HepG2 (cell line): ENCODE measurements at regions not wholly inside any gene's neighbourhood (a gene's known extent, or its start where the extent isn't known, plus 50 kb on each side); places are given as distances from the start of the nearest gene placed in this dataset.

Experiments used
- ATAC-seq: fragments of 200-7000 bp; cut with Tn5 transposase; 3 replicates; pipeline ENCODE4 v1.9.1; 2020; ENCODE audit warnings: mild to moderate bottlenecking, moderate library complexity
- BruUV-seq: library from RNA; stranded (reverse); fragments of 400-500 nt; replicated peaks from 2 replicates; lab custom pipeline; 2021; lab: Mats Ljungman, UMichigan
- CTCF ChIA-PET: fragments of 300-600 bp; formaldehyde crosslinking; extraction: SDS; loops from one replicate; lab custom pipeline; 2021; ENCODE audit warnings: low total read pairs, inconsistent platforms, low intra/inter-chr PET ratio; lab: Yijun Ruan, JAX
- POLR2A ChIA-PET: fragments of 350-600 bp; sonication (Branson Sonifier 250); formaldehyde crosslinking; loops from one replicate; lab custom pipeline; 2020; ENCODE audit warnings: antibody characterized with exemption, inconsistent platforms; lab: Yijun Ruan, JAX
- DNase-seq: peaks from one replicate; pipeline ENCODE4 v3.0.0-alpha.2; 2015; ENCODE audit warnings: low spot score
- FAIRE-seq: peaks from 3 replicates; lab custom pipeline; 2011; peaks lifted over from hg19 to GRCh38; lab: Jason Lieb, UNC
- H2AFZ ChIP-seq: one replicate; pipeline ENCODE4 v1.6.1; 2011; ENCODE audit warnings: low read length, inconsistent platforms
- H3K27ac ChIP-seq: fragments of 300-600 bp; 3 replicates; pipeline ENCODE4 v1.8.0; 2011; ENCODE audit warnings: mixed run types, mild to moderate bottlenecking, mixed read lengths, low read length, inconsistent platforms; ENCODE audit not compliant: insufficient read depth; ENCODE audit errors: extremely low read length
- H3K27me3 ChIP-seq, 2 experiments: fragments of 200-600 bp in 1 of 2; 2 replicates in 1 of 2; 3 replicates in 1 of 2; pipeline versions ENCODE4 v1.6.0 to v1.8.0; 2011; ENCODE audit warnings: low read length in 2 of 2, mild to moderate bottlenecking in 2 of 2, moderate library complexity in 2 of 2, inconsistent platforms in 1 of 2; ENCODE audit not compliant: insufficient read depth in 2 of 2, control insufficient read depth in 1 of 2
- H3K36me3 ChIP-seq, 2 experiments: fragments of 200-600 bp in 1 of 2; replicated peaks in 1 of 2; 2 replicates in 1 of 2; 3 replicates in 1 of 2; pipeline versions ENCODE4 v1.5.1 to v1.8.0; 2011; ENCODE audit warnings: low read length in 2 of 2, inconsistent platforms in 1 of 2; ENCODE audit not compliant: insufficient read depth in 2 of 2, control insufficient read depth in 1 of 2
- H3K4me1 ChIP-seq: 2 replicates; pipeline ENCODE4 v1.5.1; 2012; ENCODE audit warnings: low read length, inconsistent platforms; ENCODE audit not compliant: insufficient read depth
- H3K4me2 ChIP-seq: 2 replicates; pipeline ENCODE4 v1.6.0; 2011; ENCODE audit warnings: low read depth, low read length, inconsistent platforms
- H3K4me3 ChIP-seq, 3 experiments: fragments of 200-600 bp in 1 of 3; sonication (generic), shearing (Covaris generic) in 1 of 3; replicated peaks in 1 of 3; 2 replicates each; pipeline ENCODE4 v1.5.1; 2011 to 2016; ENCODE audit warnings: low read length in 3 of 3, inconsistent platforms in 2 of 3, low read depth in 2 of 3, mild to moderate bottlenecking in 2 of 3, control low read depth in 1 of 3, mixed read lengths in 1 of 3; ENCODE audit not compliant: insufficient read depth in 1 of 3
- H3K79me2 ChIP-seq: one replicate; pipeline ENCODE4 v1.6.1; 2011; ENCODE audit warnings: low read length, inconsistent platforms; ENCODE audit not compliant: insufficient read depth
- H3K9ac ChIP-seq: 2 replicates; pipeline ENCODE4 v1.6.0; 2011; ENCODE audit warnings: mild to moderate bottlenecking, low read depth, low read length, inconsistent platforms; ENCODE audit not compliant: insufficient read depth
- H3K9me3 ChIP-seq: 2 replicates; pipeline ENCODE4 v1.5.1; 2012; ENCODE audit warnings: mild to moderate bottlenecking, low read length
- H4K20me1 ChIP-seq: 2 replicates; pipeline ENCODE4 v1.6.0; 2011; ENCODE audit warnings: inconsistent platforms, mild to moderate bottlenecking, low read length, moderate library complexity; ENCODE audit not compliant: insufficient read depth
- DBP ChIP-seq: sonication (generic); formaldehyde crosslinking; IDR thresholded peaks from 2 replicates; pipeline ENCODE4 v1.4.0; 2020; ENCODE audit warnings: missing genetic modification reagents; ENCODE audit errors: not compliant biosample characterization
- HMG20B ChIP-seq: conservative IDR thresholded peaks from 2 replicates; pipeline ENCODE4 v1.6.1; 2016; ENCODE audit warnings: missing genetic modification reagents, missing compliant biosample characterization
- IKZF5 ChIP-seq: IDR thresholded peaks from 2 replicates; pipeline ENCODE4 v1.6.1; 2018; ENCODE audit warnings: missing genetic modification reagents, mild to moderate bottlenecking, missing compliant biosample characterization
- POLR2G ChIP-seq: fragments of 200-400 bp; formaldehyde crosslinking; IDR thresholded peaks from 2 replicates; pipeline ENCODE4 v1.6.1; 2018; ENCODE audit warnings: mild to moderate bottlenecking, low read depth, low read length, moderate library complexity
- RNF219 ChIP-seq: sonication (generic); formaldehyde crosslinking; IDR thresholded peaks from 2 replicates; pipeline ENCODE4 v1.5.0; 2020; ENCODE audit warnings: mild to moderate bottlenecking, missing genetic modification reagents
- SIN3B ChIP-seq: fragments of 150-350 bp; IDR thresholded peaks from 2 replicates; pipeline ENCODE4 v1.6.1; 2014; ENCODE audit warnings: low read length
- SRF ChIP-seq: IDR thresholded peaks from 2 replicates; pipeline ENCODE4 v1.6.1; 2011; ENCODE audit warnings: mild to moderate bottlenecking, low read depth, low read length, moderate library complexity
- ZBTB44 ChIP-seq: sonication (generic); formaldehyde crosslinking; IDR thresholded peaks from 2 replicates; pipeline ENCODE4 v1.4.0; 2020; ENCODE audit warnings: missing genetic modification reagents
- ZFP62 ChIP-seq: sonication (generic); formaldehyde crosslinking; IDR thresholded peaks from 2 replicates; pipeline ENCODE4 v1.4.0; 2020; ENCODE audit warnings: missing genetic modification reagents
- ZNF253 ChIP-seq: sonication (generic); formaldehyde crosslinking; IDR thresholded peaks from 2 replicates; pipeline ENCODE4 v1.8.0; 2022; ENCODE audit warnings: mild to moderate bottlenecking, missing genetic modification reagents, borderline replicate concordance
- ZNF256 ChIP-seq: sonication (generic); formaldehyde crosslinking; conservative IDR thresholded peaks from 2 replicates; pipeline ENCODE4 v1.4.0; 2020; ENCODE audit warnings: missing genetic modification reagents
- ZNF30 ChIP-seq: sonication (generic); formaldehyde crosslinking; IDR thresholded peaks from 2 replicates; pipeline ENCODE4 v1.5.0; 2020; ENCODE audit warnings: mild to moderate bottlenecking, missing genetic modification reagents
- ZNF33B ChIP-seq: sonication (generic); formaldehyde crosslinking; IDR thresholded peaks from 2 replicates; pipeline ENCODE4 v1.5.1; 2020; ENCODE audit warnings: mild to moderate bottlenecking, missing genetic modification reagents
- ZNF564 ChIP-seq: sonication (generic); formaldehyde crosslinking; IDR thresholded peaks from 2 replicates; pipeline ENCODE4 v1.8.1; 2023; ENCODE audit warnings: mild to moderate bottlenecking, missing genetic modification reagents
- WGBS: methylation state at CpG from one replicate; pipeline ENCODE4 v1.1.6; 2017; ENCODE audit warnings: low lambda C conversion rate; 5-methylcytosine and 5-hydroxymethylcytosine counted together
- in situ Hi-C: cut with HindIII; loops from 2 replicates; pipeline ENCODE4 v1.10.0; 2017; ENCODE audit warnings: low pct_unique_long_range_greater_than_20kb; ENCODE audit not compliant: extremely low pct_ligation_motif_present
- intact Hi-C: fragments of 100-400 bp; cut with micrococcal nuclease; formaldehyde crosslinking; loops from one replicate; pipeline ENCODE4 v1.10.0; 2022; ENCODE audit not compliant: unreplicated experiment

GRCh38 chr2:150557020-150557600 is 69.6 kb upstream of the RND3 start:
- Histone ChIP-seq H2AFZ (no peak overlapping the region), H3K4me2 (no peak overlapping the region), H3K36me3 (no peaks in the 10 kb centered on the region), H3K27ac (no peak overlapping the region), H3K79me2 (no peaks in the 10 kb centered on the region), H3K4me1 (no peaks in the 10 kb centered on the region), H3K9me3 (no peaks in the 10 kb centered on the region), H4K20me1 (no peaks in the 10 kb centered on the region), H3K4me3 (no peak overlapping the region), H3K9ac (no peak overlapping the region), H3K27me3 (no peaks in the 10 kb centered on the region)
- intact Hi-C loops, result no loop called here
- POLR2A ChIA-PET, result no interaction called here
- in situ Hi-C loops, result no loop called here
- no peak for FAIRE-seq
- BruUV-seq, result no TSS peak
- no peak for DNase-seq
- ATAC-seq, result no peak
- WGBS, result 1% methylated on average over 2 of the region's 2 CpGs
- CTCF ChIA-PET, result no interaction called here
- no peak for TF ChIP-seq ZNF33B (CRISPR knock-in tag)
- TF ChIP-seq ZBTB44 (CRISPR knock-in tag), result no peak
- TF ChIP-seq RNF219 (CRISPR knock-in tag), result no peak
- TF ChIP-seq ZFP62, result no peak
- no peak for TF ChIP-seq ZNF256
- TF ChIP-seq SIN3B, result no peak
- no peak for TF ChIP-seq ZNF253 (CRISPR knock-in tag)
- TF ChIP-seq HMG20B (CRISPR knock-in tag), result no peak
- no peak for TF ChIP-seq POLR2G
- TF ChIP-seq ZNF30 (CRISPR knock-in tag), result no peak
- no peak for TF ChIP-seq ZNF564
- no peak for TF ChIP-seq DBP (CRISPR knock-in tag)
- no peak for TF ChIP-seq SRF
- no peak for TF ChIP-seq IKZF5 (CRISPR knock-in tag)
